Large intestine (tissue), 3 donors: ENCODE measurements at regions not wholly inside any gene's neighbourhood (a gene's known extent, or its start where the extent isn't known, plus 50 kb on each side); places are given as distances from the start of the nearest gene placed in this dataset.
A peak's percentile ranks its signal among the peaks of the same experiment; 100 is the strongest.

Source experiments
- DNase-seq, 2 donors: peaks; one replicate each; pipeline versions ENCODE4 v3.0.0 to v3.0.0-alpha.2; 2013
- H3K27ac ChIP-seq: one replicate; pipeline ENCODE4 v1.5.1; 2013; ENCODE audit warnings: low read length
- H3K27me3 ChIP-seq: 2 replicates; pipeline ENCODE4 v1.6.1; 2013; ENCODE audit warnings: low read length; ENCODE audit not compliant: control insufficient read depth, insufficient read depth
- H3K36me3 ChIP-seq: 2 replicates; pipeline ENCODE4 v1.6.1; 2013; ENCODE audit warnings: low read length; ENCODE audit not compliant: control insufficient read depth, insufficient read depth
- H3K4me1 ChIP-seq: one replicate; pipeline ENCODE4 v1.6.1; 2013; ENCODE audit warnings: low read length; ENCODE audit not compliant: control insufficient read depth, insufficient read depth
- H3K4me3 ChIP-seq: one replicate; pipeline ENCODE4 v1.5.1; 2013; ENCODE audit warnings: low read length
- H3K9me3 ChIP-seq: one replicate; pipeline ENCODE4 v1.6.1; 2013; ENCODE audit warnings: mild to moderate bottlenecking, low read depth, low read length, moderate library complexity; ENCODE audit not compliant: control insufficient read depth
- WGBS: methylation state at CpG from one replicate; pipeline ENCODE4 v1.1.5; 2013; ENCODE audit warnings: low lambda C conversion rate; ENCODE audit not compliant: insufficient coverage; 5-methylcytosine and 5-hydroxymethylcytosine counted together

GRCh38 chr2:239523954-239524330 lies 123.1 kb upstream of the HDAC4 start:
- peaks cover 25% of the 10 kb centered on the region for H3K4me1 ChIP-seq
- H3K4me3 ChIP-seq = no peak overlapping the region
- DNase-seq = peak; percentile 57 to 75
- peak overlapping the region; percentile 68 for H3K27ac ChIP-seq
- H3K27me3 ChIP-seq = no peaks in the 10 kb centered on the region
- WGBS = no CpG with 5 or more reads among the region's 2 CpGs
- peaks cover 5% of the 10 kb centered on the region for H3K9me3 ChIP-seq
- H3K36me3 ChIP-seq = no peaks in the 10 kb centered on the region

DNA sequence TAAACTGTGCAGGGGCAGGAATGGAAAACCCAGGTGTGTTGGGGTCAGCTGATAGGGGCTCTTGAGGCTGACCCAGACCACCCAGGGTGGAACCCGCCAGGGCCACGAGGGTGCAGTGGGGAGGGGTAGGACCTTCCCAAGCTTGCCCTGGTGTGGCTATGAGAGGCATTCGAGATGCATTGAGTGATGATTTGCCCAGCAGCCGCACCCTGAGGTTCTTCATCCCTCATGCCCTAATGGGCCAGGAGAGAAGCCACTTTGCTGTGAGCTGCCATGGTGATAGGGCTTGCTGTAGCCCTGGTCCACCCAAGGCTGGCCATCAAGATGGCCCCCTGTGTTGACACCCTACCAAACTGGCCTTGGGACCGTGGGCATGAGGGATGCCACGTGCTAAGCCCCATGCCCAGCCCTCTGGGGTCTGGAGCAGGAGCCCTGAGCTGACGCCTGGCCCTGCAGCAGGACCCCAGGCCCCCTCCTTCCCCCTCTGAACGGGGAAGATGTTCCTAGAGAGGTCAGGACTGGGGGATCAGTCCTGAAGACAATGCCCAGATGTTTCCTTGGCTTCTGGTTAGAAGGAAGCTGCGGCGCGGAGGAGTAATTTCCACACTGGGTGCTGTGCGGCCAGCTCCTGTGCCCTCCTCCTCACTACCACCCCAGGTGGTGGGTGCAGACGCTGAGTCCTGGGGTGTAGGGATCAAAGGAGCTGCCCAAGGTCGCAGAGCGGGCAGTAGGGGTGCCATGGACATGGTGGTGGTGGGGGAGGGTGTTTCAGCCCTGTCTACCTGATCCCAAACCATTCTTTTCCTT lies 122.5 kb upstream of the HDAC4 start:
- Histone ChIP-seq H3K4me1 (peaks cover 25% of the 10 kb centered on the region), H3K9me3 (peaks cover 5% of the 10 kb centered on the region), H3K4me3 (no peak overlapping the region), H3K27ac (peak overlapping the region; percentile 84), H3K36me3 (no peaks in the 10 kb centered on the region), H3K27me3 (no peaks in the 10 kb centered on the region)
- 100% methylated on average over 2 of the region's 15 CpGs for WGBS
- no peak for DNase-seq

DNA sequence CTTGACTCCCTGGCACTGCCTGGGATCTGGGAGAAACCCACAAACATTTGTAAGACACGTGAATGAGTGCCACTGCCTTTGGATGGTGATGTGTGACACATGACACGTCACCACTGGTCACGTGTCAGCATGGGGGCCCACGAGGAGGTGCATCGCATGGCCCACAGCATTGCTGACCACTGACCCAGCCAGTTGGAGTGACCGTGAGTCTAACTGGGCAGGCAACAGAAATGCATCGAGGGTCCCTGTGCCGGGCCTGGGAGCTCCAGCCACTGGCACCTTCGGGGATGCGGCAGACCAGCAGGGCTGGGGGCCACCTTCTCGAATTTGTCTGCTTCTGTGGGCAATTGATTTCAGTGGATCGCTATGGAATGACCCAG lies 121.9 kb upstream of the HDAC4 start:
- Histone ChIP-seq H3K36me3 (no peaks in the 10 kb centered on the region), H3K9me3 (peaks cover 5% of the 10 kb centered on the region), H3K4me3 (no peak overlapping the region), H3K4me1 (peaks cover 25% of the 10 kb centered on the region), H3K27me3 (no peaks in the 10 kb centered on the region), H3K27ac (peak overlapping the region; percentile 84)
- DNase-seq = no peak
- WGBS = no CpG with 5 or more reads among the region's 12 CpGs

DNA sequence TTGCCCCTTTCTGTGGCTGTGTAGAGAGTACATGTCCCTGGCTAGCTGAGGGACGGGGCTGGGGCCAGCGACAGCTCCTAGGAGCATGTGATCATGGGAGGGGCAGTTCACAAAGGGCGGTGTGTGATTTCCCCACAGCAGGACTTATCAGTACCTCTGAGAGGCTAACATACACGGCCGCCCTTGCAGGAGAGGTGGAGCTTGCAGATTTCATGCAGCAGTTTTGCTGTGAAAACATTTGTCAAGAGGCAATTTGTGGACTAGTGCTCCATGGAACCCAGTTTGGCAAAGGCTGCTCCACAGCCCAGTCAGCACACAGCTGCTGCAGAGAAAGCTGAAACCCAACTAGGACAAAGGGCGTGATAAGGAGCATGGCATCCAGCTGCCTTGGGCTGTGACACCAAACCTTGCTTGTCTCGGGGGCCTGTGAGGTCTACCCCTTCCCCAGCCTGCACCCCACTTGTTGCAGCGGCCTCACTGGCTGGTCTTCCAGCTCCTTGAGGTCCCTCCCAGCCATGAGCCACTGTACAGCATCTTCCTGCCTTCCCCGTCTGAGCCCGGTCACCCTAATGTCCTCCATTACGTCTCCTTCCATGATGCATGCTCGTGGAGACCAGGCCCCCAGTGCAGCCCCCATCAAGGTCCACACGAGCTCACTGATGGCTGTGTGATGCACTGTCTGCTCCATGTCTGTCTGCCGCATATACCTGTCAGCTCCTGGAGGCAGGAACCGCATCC lies 121.4 kb upstream of the HDAC4 start:
- Histone ChIP-seq H3K27me3 (no peaks in the 10 kb centered on the region), H3K27ac (peak overlapping the region; percentile 84), H3K36me3 (no peaks in the 10 kb centered on the region), H3K9me3 (peaks cover 5% of the 10 kb centered on the region), H3K4me3 (no peak overlapping the region), H3K4me1 (peaks cover 25% of the 10 kb centered on the region)
- 83% methylated on average over 1 of the region's 15 CpGs for WGBS
- peak; percentile 85 to 91 for DNase-seq

DNA sequence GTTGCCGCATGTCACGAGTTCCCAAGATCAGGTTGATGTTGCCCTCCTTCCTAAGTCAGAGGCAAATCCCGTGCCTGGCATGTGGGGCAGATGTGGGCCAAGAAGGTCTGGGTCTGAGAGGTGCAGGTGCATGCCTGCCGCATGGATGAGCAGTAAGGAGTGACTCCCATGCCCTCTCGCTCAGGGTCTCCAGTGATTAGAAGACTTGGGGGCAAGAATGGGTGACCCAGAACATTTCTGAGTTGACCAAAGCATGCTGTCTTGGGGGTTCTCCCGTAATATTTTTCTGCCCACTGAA lies 120.6 kb upstream of the HDAC4 start:
- H3K27ac ChIP-seq = peak overlapping the region; percentile 77
- DNase-seq = no peak
- 80% methylated on average over 1 of the region's 6 CpGs for WGBS
- peaks cover 25% of the 10 kb centered on the region for H3K4me1 ChIP-seq
- peaks cover 5% of the 10 kb centered on the region for H3K9me3 ChIP-seq
- no peaks in the 10 kb centered on the region for H3K27me3 ChIP-seq
- H3K36me3 ChIP-seq = no peaks in the 10 kb centered on the region
- no peak overlapping the region for H3K4me3 ChIP-seq

- no peaks in the 10 kb centered on the region for H3K27me3 ChIP-seq
- no peak for DNase-seq
- peaks cover 25% of the 10 kb centered on the region for H3K4me1 ChIP-seq
- no CpG with 5 or more reads among the region's 29 CpGs for WGBS
- H3K4me3 ChIP-seq = no peak overlapping the region
- no peak overlapping the region for H3K27ac ChIP-seq
- peaks cover 5% of the 10 kb centered on the region for H3K9me3 ChIP-seq
- no peaks in the 10 kb centered on the region for H3K36me3 ChIP-seq
These were observed 120.1 kb upstream of the HDAC4 start for GRCh38 chr2:239520811-239521517.

GRCh38 chr2:239519921-239520585 lies 119.2 kb upstream of the HDAC4 start:
- H3K9me3 ChIP-seq = peaks cover 5% of the 10 kb centered on the region
- no peak overlapping the region for H3K4me3 ChIP-seq
- H3K27me3 ChIP-seq = no peaks in the 10 kb centered on the region
- no peak overlapping the region for H3K27ac ChIP-seq
- H3K4me1 ChIP-seq = peaks cover 25% of the 10 kb centered on the region
- DNase-seq = no peak
- WGBS = no CpG with 5 or more reads among the region's 17 CpGs
- no peaks in the 10 kb centered on the region for H3K36me3 ChIP-seq

DNA sequence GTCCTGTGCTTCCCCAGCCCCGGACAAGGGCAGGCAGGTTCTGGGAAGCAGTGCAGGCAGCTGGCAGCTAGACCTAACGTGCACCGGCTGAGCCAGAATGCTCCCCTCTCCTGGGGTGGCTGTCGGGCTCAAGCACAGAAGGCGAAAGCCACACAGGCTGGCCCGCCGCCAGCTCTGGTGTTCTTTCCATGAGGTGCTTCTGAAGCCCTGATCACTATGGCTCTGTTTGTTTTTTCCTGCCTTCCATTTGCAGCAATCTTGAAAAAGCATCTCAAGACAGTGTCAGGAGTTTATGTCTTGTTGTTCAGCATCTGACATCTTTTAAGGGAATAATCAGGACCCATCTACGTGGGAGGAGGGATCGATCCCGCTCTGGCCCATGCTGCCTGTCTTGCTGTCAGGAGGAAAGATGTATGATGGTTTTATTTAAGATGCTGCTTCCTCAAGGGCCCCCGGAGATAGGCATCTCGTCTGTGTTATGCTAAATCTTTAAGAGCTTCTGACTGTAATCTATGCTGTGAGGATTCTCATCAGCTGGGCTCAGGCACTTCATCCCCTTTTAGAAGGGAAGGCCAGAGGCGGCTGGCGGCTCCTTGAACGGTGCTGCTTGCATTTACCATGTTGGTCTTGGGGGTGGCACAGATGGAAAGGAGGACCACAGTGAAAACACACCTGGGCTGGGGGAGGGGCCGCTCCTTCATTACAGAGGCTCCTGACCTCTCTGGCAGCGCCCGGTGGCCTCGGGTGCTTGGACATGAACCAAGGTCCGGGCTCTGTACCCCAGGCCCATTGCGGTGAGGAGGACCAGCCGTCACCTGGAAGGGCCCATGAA lies 118.5 kb upstream of the HDAC4 start:
- no peaks in the 10 kb centered on the region for H3K27me3 ChIP-seq
- no CpG with 5 or more reads among the region's 22 CpGs for WGBS
- H3K27ac ChIP-seq = no peak overlapping the region
- DNase-seq = no peak
- peaks cover 23% of the 10 kb centered on the region for H3K4me1 ChIP-seq
- no peak overlapping the region for H3K4me3 ChIP-seq
- no peaks in the 10 kb centered on the region for H3K36me3 ChIP-seq
- peaks cover 5% of the 10 kb centered on the region for H3K9me3 ChIP-seq

DNA sequence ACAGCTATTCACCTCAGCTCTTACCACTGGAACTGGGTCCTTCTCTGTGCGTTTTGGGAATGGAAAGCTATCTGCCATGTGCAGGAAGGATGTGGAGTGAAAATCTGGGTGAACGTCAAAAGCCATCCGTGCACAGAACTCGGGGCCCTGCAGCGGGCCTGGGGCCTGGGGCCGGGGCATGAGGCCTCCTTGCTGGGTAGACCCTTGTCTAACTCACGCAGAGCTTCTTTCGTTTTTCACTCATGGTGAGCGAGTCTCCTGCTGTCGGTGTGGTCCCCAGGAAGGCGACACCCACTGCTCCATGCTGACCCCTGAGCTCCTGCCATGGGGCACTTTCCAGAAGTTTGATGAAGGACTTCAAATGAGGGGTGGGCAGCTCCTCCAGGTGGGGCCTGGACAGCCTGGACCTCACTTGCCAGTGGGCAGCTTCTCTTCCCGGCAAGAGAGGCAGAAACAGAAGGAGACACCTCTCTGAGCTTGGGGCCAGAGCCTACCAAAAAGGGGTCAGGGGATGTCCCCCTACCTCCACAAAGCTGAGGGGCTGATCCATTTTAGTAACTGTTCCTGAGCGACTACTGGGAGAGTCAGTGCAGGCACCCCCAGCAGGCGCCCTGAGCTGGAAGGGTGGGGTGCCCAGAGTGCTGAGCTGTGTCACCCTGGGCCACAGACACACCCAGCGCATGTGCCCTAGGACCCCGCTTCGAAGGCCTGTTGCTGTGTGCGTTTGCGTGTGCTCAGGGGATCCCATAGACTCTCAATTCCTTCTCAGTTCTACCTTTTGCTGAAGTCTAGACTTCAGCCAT lies 117.7 kb upstream of the HDAC4 start:
- H3K4me1 ChIP-seq = peaks cover 17% of the 10 kb centered on the region
- H3K36me3 ChIP-seq = no peaks in the 10 kb centered on the region
- no peaks in the 10 kb centered on the region for H3K27me3 ChIP-seq
- no CpG with 5 or more reads among the region's 19 CpGs for WGBS
- no peak overlapping the region for H3K4me3 ChIP-seq
- H3K9me3 ChIP-seq = peaks cover 5% of the 10 kb centered on the region
- DNase-seq = no peak
- no peak overlapping the region for H3K27ac ChIP-seq
